ENCODE measurements at regions not wholly inside any gene's neighbourhood (a gene's known extent, or its start where the extent isn't known, plus 50 kb on each side); places are given as distances from the start of the nearest gene placed in this dataset.

- TF ChIP-seq POLR2AphosphoS5 (IDR thresholded peaks at IDR 0.05) (no peak), CTCF (IDR thresholded peaks at IDR 0.05) (no peak), EP300 (IDR thresholded peaks at IDR 0.05) (no peak), POLR2A (IDR thresholded peaks at IDR 0.05) (no peak)
Measured at GRCh38 chr2:108920-109809, 62.9 kb upstream of the FAM110C start.

GRCh38 chr2:101016-101415 is 54.7 kb upstream of the FAM110C start:
- intact Hi-C loops (cut with DNase I): no loop called here
- H3K27me3 ChIP-seq: no peaks in the 10 kb centered on the region
- no peaks in the 10 kb centered on the region for H3K4me1 ChIP-seq
- no peaks in the 10 kb centered on the region for H3K36me3 ChIP-seq
- DNase-seq: no peak
- no peak for TF ChIP-seq CTCF (IDR thresholded peaks at IDR 0.05)
- no peak for TF ChIP-seq POLR2AphosphoS5 (IDR thresholded peaks at IDR 0.05)
- TF ChIP-seq EP300 (IDR thresholded peaks at IDR 0.05): no peak
- no peak overlapping the region for H3K27ac ChIP-seq
- peaks cover 0 to 3% (median 0%) of the 10 kb centered on the region in 4 donors for H3K9me3 ChIP-seq
- H3K4me3 ChIP-seq: no peak overlapping the region
- WGBS, 2 donors: 88 to 95% methylated on average over 11 of the region's 11 CpGs

More at GRCh38 chr2:108920-109809, 62.9 kb upstream of the FAM110C start:
- H3K36me3 ChIP-seq: no peaks in the 10 kb centered on the region
- H3K4me3 ChIP-seq: no peak overlapping the region
- DNase-seq: no peak
- H3K27me3 ChIP-seq: no peaks in the 10 kb centered on the region
- intact Hi-C loops (cut with DNase I): no loop called here
- 66 to 76% methylated on average over 5 of the region's 5 CpGs for WGBS, 2 donors
- H3K9me3 ChIP-seq: no peaks in the 10 kb centered on the region
- no peaks in the 10 kb centered on the region for H3K4me1 ChIP-seq
- no peak overlapping the region for H3K27ac ChIP-seq

All from sigmoid colon (tissue), 6 donors.